Stimulated activated CD4-positive, alpha-beta T cell treated with anti-CD3 and anti-CD28 coated beads, Interleukin-1b, Interleukin-23, amount 100 ng/mL, for 4 hours (primary cell): ENCODE measurements at regions not wholly inside any gene's neighbourhood (a gene's known extent, or its start where the extent isn't known, plus 50 kb on each side); places are given as distances from the start of the nearest gene placed in this dataset.
A peak's percentile ranks its signal among the peaks of the same experiment; 100 is the strongest.

ENCODE experiments used
- DNase-seq, 2 donors: peaks; one replicate each; pipeline ENCODE4 v3.0.0-alpha.2; 2020; ENCODE audit warnings: low read depth in 2 of 2

DNA sequence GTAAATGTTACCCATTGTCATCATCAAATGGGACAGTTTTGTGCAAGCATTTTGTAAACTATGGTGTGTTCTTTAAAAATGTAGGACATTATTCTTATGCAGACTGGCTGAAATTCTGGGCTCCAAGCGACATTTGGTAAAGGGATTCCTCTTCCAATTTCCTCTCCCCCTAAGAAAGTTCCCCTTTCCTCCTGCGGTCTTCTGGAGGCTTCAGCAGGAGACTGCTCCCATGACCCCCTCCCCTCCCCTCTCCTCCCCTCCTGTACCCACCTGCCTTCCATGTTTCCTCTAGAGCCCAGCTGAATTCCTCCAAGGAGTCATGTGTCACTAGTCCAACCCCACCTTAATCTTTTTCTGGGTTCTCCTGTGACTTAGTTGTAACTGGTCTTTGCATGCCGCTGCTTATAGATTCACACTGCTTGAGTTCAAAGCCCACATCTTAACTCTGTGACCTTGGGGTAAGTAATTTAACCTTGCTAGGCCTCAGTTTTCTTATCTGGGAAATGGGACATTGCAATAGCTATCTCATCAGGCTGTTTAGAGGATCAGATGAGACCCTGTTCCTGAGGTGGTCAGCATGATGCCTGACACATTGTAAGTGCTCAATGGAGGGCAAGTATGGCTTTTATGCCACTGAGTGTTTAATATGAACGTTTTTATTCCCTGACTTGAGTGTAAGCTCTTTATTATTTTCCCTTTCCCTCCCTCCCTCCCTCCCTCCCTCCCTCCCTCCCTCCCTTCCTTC is 69.9 kb upstream of the WDR26 start:
- no peak for DNase-seq

DNA sequence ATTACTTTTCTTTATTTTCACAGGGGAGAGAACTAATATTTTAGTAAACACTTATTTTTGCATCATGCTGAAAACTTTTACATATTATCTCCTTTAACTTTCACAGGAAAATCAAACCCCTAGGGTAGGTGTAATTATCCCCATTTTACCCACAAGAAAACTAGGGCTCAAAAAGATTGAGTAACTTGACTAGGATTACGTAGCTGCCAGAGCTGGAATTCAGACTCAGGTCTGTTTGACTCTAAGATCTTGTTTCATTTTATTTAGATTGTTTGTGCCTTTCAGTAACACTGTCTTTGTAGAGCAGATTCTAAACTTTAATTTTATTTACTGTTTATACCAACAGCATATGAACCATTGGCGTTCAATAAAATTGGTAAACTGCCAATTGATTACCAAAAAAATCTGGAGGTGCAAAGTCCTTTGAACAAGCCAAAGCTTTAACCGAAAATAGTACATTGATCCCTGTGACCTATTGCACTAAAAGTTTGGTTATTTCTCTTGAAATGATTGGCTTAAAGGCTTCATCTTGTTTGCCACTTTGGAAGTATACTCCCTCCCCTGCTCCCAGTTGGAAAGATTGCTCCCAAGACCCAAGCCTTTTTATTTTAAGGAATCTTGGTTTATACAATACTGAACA is 71.0 kb upstream of the WDR26 start:
- DNase-seq, result no peak

DNA sequence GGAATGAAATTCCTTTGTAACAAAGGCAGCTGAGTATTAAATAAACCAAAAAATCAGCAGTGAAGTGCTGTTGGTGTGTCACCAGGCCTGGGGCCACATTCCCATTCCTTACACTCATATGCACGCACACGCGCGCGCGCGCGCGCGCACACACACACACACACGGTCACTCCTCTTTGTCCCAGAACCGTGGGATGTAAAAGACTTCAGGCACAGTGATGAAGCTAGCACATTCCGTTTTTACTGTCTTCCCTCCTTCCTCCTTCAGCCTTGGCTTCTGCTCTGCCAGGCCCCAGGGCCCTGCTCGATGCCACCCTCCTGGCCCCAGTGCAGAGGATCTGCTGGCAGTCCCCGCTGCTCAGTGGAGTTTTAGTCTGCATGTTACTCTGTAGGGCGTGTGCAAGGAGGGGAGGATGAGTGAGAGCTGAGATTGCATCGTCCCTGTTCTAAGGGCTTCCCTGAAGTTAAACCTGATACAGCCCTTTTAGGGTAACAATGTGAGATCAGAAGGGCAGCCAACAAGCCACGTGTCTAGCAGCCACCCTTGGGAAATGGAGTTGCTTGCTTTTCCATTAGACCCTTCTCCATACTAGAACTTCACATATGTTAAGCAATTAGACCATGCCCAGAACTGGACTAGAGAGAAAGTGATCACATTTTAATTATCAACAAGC is 71.7 kb upstream of the WDR26 start:
- DNase-seq, result no peak

DNA sequence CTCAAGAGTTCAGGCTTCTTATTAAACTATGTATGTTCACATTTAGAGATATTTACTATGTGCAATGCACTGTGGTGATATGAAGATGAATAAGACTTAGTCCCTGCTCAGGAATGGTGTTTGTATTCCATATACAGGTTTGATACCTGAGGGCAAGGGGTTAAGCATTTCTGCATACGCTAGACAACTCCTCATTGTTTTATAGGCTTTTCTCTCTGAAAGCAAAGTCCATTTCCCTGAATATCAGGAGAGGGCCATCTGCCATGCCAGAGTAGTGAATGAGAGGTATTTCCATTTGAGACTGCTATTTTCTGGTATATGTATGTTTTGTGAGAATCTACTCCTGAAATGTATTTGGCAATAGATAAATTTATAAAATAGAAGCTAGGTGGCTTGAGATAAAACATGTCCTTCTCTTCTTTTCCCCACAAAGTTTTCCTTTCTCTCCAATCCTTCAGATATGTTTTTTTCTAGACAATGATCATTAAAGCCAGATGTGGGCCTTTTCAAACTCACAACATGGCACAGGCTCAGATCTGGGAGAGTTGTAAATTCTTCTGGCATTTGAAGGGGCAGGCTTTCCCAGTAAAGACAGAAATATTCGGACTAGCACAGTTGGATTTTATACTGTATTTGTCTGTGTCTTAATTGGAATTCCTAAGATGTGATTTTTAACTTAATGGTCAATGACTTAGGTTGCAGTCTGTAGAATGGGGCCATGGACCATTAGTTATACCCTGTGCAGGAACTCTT is 73.3 kb upstream of the WDR26 start:
- DNase-seq, result no peak

DNA sequence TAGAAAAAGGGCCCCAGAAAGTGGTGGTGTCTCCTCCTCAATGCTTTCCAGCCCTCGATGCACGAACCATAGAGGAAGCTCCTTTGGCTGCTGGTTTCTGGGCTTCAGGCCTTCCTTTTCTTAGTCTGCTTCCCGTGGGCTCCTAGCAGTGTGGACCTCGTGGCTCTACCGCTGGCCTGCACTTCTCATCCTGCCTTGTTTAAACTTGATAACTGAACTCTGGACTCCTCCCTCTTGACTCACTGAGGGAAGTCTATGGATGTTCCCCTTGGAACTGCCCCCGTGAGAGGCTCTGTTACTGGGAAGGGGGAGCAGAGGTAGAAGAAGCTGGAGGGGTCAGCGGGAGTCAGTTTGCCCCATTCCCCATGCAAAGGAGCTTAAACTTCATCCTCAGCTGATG is 75.3 kb upstream of the WDR26 start:
- no peak for DNase-seq

DNA sequence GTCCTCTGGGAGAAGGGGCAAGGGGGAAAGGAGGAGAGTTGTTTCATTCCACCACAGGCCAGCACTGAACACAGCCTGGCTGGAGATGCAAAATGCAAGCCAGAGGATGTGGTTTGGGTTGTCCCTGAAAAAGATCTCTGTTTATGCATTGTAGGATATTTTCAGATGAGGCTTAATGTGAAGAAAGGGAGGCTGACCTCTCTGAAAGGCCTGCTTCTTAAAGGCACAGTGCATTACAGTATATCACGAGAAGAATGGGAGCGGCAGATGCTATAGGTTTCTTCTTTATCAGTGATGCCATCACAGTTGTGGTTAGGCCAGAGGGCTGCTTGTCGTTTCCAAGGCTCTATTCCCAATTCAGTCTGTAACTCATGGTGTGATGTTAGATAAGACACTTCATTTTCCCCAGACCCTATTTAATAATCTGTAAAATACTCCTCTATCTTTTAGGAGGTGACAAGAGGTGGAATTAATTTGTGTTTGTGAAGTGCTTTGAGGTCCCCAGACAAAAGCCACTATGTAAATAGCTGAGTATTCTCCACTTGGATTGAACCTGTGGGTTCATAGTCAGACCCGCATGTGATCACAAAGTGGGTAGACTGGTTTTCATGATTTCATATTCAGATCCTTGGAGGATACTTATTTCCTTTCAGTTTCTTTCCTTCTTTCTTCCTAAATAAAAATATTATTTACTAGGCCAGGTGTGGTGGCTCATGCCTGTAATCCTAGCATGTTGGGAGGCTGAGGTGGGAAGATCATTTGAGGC is 76.5 kb upstream of the WDR26 start:
- no peak for DNase-seq

DNA sequence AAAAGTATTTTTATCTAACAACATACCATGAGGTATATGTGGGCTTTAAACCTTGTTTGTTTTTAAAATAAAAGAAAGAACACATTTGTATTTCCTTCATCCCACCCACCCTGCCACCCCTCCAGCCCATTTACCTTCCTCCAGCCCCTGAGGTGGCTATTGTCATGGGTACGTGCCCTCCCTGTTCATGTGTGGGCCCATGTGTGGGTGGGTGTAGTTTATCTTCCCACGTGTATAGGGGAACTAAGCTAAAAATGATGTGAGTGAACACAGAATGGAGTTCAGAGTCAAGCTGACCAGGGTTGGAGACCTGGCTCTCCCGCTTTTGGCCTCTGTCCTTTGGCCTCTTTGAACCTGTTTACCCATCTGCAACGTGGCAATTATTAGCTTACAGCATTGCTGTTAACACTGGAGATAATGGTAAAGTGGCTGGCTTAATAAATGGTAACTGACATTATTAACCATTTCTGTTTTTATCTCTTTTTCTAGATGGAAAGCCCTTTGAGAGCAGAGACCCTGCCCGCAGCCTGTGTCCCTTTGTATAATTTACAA is 78.1 kb upstream of the WDR26 start:
- no peak for DNase-seq

DNA sequence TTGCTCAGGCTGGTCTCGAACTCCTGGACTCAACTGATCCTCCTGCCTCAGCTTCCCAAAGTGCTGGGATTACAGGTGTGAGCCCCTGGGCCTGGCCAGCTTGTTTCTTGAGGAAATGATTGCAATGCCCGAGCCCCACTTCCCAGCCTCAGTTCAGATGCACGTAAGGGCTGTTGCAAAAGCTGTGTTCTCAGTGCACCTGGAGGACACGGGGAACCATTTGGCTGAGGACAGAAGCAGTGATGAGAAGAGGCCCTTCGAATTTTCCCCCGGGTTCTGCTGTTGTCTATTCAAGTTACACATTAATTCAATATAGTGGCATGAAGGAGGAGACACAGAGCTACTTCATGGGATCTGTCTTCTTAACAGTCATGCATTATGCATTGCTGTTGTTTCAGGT is 78.8 kb upstream of the WDR26 start:
- no peak for DNase-seq

DNA sequence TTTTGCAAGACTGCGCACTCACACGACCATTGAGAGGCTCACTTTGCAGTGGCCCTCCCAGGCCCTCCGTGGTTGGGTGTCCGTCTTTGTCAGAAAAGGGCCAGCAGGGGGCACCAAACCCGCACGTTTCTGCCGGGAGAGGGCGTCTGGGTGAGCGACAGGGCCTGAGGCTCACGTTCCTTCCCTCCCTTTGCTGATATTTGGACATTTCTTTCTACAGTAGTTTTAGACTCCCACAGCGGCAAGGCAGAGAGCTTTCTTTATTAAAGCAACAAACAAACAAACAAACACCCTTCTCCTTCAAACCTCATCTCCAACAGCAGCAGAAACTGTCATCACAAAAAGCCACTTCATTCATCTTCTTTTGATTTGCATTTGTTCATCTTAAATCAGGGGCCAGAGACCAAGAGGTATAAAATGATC is 79.2 kb upstream of the WDR26 start:
- peak; percentile 81 to 84 for DNase-seq

DNA sequence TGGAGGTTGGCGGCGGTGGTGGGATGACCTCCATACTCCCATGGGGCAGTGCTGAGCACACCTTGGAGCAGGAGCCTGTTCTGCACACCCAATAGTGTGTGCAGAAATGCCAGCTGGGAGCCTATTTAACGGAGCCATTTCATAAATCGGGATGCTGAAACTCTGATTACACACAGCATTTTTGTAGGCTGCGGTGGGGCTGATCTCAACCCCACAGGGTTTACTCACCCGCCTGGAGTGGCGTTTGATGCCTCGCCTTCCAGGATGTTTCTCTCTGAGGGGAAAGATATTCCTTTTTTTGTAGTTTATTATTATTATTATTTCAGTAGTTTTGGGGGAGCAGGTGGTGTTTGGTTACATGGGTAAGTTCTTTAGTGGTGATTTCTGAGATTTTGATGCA is 82.6 kb upstream of the WDR26 start:
- no peak for DNase-seq

DNA sequence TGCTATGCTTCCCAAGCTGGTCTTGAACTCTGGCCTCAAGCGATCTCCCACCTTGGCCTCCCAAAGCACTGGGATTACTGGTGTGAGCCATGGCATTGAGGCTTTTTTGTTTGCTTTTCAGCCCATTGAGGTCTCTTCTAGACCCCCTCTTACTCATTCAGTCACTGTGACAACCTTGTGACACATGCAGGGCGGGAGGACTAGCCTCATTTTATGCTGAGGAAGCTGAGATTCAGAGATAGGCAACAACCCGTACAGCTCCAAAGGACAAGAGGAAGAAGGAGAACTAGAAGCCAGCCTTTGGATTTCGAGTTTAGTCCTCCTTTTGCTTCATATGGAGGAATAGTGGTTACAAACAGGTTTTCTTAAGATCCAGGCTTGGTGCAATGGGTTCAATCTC is 83.9 kb upstream of the WDR26 start:
- DNase-seq, result no peak

DNA sequence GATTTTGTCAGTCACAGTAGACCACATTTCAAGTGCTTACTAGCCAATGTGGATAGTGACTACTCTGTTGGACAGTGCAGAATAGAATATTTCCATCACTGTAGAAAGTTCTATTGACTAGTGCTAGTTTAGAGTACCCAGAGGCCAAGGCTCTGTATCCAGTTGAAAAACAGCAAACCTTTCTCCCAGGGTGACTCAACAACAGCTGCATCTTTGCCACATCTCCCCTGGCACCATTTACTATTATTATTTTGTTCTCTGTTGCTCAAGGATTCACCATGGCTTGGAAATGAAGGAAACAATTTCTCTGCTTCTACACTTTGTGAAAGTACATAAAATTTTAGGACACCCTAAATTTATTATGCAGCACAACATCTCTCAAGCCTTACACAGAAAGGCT is 85.3 kb upstream of the WDR26 start:
- DNase-seq, result no peak

DNA sequence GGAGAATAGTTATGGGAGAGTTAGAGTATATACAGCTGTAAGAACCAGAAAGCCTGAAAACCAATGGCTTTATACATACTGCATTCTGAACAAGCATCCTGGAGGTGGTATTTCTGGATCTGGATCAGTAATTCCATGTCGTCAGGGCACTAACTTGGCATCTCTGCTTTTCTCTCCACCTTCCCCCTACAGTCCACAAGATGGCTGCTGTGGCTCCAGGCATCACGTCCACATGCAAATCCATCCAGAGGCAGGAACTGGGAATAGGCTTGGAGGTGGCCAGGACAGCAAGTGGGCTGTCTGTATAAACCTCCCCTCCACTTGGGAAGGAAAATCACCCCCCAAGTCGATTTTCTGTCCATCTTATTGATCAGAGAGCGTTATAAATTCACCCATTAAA is 86.2 kb upstream of the WDR26 start:
- DNase-seq, result no peak

DNA sequence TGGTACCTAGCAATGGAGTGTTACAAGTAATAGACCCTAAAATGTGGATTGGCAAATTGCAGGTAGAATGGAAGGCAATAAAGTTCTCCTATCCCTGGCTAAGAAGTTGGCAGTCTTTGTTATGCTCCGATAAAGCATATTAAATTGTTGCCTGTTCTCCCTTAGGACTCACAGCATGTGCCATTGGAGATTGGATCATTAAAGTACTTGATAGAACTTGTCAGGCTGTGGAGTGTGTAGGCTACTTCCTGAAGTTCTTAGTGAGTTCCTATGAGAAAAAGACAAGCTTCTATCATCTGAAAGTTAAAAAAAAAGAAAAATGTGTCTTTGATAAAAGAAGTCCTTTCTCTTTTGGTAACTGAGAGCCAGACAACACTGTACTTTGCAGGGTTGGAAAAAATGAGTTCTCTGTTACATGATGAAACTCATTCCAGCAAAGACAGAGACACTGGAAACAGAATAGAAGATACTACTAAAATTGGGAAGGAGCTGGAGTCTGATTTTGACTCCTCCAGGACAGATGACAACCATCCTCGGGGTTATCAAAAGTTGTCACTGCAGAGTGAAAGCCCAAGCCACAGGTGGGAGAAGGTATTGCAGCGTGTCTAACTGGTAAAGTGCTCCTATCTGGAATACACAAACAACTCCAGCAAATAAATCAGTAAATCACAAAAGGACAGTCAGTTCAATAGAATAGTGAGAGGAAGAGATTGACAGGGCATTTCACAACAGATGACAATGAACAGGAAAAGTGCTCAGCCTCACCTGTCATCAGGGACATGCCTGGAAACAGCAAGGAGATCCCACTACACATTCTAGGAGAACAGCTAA is 87.5 kb upstream of the WDR26 start:
- DNase-seq, result no peak

DNA sequence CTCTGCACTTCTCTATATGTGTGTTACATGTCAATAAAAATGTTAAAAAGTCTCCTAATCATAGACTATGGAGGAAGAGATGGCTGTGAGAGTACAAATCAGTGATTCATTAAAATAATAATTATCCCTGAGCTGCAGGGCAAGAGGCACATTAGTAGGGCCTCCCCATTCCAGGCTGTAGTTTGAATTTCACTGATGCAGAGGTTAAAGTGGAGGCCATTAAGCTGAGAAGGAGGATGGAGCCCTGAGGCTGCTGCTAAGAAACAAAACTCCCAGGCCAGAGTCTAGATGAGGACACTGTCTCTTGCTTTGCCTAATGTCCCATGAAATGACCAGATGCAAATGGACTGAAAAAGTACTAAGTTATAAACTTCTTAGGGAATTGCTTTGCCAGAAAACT is 89.1 kb upstream of the WDR26 start:
- DNase-seq, result no peak

DNA sequence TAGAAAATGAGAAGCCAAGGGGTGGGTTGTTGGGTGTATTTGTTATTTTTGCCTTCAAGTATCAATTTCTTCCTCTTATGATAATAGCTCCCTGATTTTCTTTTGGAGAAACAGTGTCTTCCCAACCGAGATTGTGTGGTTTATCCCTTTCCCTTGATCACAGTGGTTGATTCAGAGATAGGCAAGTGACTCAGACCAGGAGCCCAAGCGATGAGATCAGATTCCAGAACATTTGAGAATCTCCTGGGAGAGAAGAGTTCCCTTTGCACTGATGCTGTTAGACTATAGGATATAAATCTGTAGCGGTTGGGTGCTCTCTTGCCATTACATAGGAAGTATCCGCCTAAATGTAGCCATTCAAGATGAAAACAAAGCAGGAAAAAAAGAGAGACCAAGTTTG is 90.1 kb upstream of the WDR26 start:
- DNase-seq, result no peak

DNA sequence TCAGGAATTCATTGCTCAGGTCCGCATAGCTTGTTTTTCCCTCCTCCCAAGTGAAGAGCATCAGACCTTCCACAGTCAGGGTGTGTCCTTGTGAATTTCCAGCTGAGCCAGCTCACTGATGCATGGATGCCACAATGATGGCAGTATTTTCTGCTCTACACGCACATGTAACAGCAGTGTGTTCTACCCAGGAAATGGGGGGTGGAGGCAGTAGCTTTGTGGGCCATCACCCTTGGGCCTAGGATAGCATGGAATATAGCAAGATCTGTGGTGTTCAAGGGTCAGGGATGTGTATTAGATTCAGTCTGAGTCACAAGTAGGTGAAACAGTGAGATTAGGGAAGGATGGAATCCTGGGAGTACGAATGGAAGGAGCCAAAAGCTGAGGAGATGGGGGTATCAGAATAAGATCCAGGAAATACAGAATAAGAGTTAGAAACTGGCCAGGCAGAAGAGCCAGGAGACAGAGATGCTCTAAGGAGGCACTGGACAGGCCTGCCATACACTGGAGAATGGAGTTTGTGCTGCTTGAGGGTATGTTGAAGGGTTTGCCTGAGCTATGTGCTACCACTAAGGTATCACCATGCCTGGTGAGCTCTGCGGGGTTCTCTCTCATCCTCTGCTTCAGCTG is 90.6 kb upstream of the CNIH3 start:
- no peak for DNase-seq

DNA sequence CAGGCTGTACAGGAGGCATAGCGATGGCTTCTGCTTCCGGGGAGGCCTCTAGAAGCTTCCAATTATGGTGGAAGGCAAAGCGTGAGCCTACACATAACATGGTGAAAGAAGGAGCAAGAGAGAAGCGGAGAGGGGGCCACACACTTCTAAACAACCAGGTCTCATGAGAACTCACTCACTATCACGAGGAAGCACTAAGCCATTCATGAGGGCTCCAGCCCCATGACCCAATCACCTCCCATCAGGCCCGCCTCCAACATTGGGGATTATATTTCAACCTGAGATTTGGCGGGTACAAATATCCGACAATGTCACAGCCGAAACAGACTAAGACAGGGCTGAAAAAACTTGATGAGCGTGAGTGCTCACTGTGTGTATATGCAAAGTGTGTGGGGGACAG is 89.3 kb upstream of the CNIH3 start:
- no peak for DNase-seq

DNA sequence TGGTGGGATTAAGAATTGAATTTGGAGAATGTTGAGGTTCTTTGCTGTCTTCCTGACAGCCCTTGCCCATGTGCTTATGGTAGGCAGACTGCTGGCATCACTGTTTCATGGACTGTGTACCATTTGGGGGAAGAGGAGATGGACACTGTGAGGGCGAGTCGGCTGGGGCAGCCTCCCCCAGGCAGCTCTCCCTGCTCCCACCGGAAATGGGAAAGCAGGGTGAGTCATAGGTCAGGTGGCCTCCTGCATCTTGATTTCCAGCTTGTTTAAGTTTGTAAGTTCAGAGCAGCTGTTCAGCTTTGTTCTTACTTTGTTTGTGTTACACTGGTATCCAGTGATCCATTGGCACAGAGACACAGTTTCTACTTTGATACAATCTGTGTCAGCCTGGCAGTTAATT is 87.2 kb upstream of the CNIH3 start:
- DNase-seq, result no peak

DNA sequence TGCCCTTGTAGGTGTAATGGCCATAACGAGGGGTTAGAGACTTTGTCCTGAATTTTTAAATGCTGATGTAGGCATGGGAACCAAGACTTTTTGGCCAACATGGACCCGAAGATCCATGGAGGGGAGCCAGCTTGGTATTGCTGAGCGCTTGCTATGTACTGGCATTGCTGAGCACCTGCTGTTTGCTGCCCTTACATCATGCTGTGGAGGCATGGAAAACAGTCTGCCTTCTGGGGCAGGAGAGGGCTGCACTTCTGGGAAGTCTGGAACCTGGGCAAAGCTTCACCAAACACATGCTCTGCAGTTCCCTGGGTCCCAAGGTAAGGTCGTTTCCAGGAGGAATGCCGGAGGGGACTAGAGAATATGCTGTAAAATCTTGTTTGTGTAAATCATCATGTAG is 86.3 kb upstream of the CNIH3 start:
- DNase-seq, result no peak
